GM18907 (cell line): ENCODE measurements at regions not wholly inside any gene's neighbourhood (a gene's known extent, or its start where the extent isn't known, plus 50 kb on each side); places are given as distances from the start of the nearest gene placed in this dataset.
"Not testable (repeated sequence)": the region's sequence is repeated elsewhere in the genome, so short reads cannot be mapped to it uniquely, and the experiment has no call there.

Source experiments
- ATAC-seq: cut with Tn5 transposase; IDR thresholded peaks from one replicate; pipeline ENCODE4 v1.9.1; 2021; ENCODE audit warnings: mild to moderate bottlenecking, moderate library complexity; ENCODE audit not compliant: unreplicated experiment

GRCh38 chr2:111355823-111356511, 235.3 kb downstream of the BCL2L11 start:
- ATAC-seq, result not testable (repeated sequence)

- not testable (repeated sequence) for ATAC-seq
These were observed 235.9 kb downstream of the BCL2L11 start for GRCh38 chr2:111356512-111357031.

GRCh38 chr2:111365986-111366640, 245.4 kb downstream of the BCL2L11 start:
- not testable (repeated sequence) for ATAC-seq

- ATAC-seq, result not testable (repeated sequence)
These were observed 245.9 kb downstream of the BCL2L11 start for GRCh38 chr2:111366641-111367029.

GRCh38 chr2:111367080-111367479, 246.4 kb downstream of the BCL2L11 start:
- ATAC-seq, result not testable (repeated sequence)

- ATAC-seq, result not testable (repeated sequence)
These were observed 247.2 kb downstream of the BCL2L11 start for GRCh38 chr2:111367871-111368270.

GRCh38 chr2:111368288-111368687, 247.6 kb downstream of the BCL2L11 start:
- not testable (repeated sequence) for ATAC-seq

GRCh38 chr2:111373060-111373459, 252.3 kb downstream of the BCL2L11 start:
- ATAC-seq, result not testable (repeated sequence)

- ATAC-seq, result not testable (repeated sequence)
These were observed 253.3 kb downstream of the BCL2L11 start for GRCh38 chr2:111373989-111374388.

GRCh38 chr2:111374734-111375133, 254.0 kb downstream of the BCL2L11 start:
- ATAC-seq, result not testable (repeated sequence)

GRCh38 chr2:111375320-111375883, 254.7 kb downstream of the BCL2L11 start:
- ATAC-seq, result not testable (repeated sequence)

- not testable (repeated sequence) for ATAC-seq
These were observed 255.7 kb downstream of the BCL2L11 start for GRCh38 chr2:111376272-111376970.

- ATAC-seq, result not testable (repeated sequence)
These were observed 256.2 kb downstream of the BCL2L11 start for GRCh38 chr2:111376971-111377352.

- not testable (repeated sequence) for ATAC-seq
These were observed 256.8 kb downstream of the BCL2L11 start for GRCh38 chr2:111377386-111377959.

- ATAC-seq, result not testable (repeated sequence)
These were observed 257.6 kb downstream of the BCL2L11 start for GRCh38 chr2:111378348-111378747.

GRCh38 chr2:111380733-111381439, 260.2 kb downstream of the BCL2L11 start:
- not testable (repeated sequence) for ATAC-seq

- not testable (repeated sequence) for ATAC-seq
These were observed 261.0 kb downstream of the BCL2L11 start for GRCh38 chr2:111381530-111382306.

- ATAC-seq, result not testable (repeated sequence)
These were observed 261.8 kb downstream of the BCL2L11 start for GRCh38 chr2:111382507-111382906.

GRCh38 chr2:111383311-111383710, 262.6 kb downstream of the BCL2L11 start:
- ATAC-seq, result not testable (repeated sequence)
